Osteoblast (primary cell): ENCODE measurements at regions not wholly inside any gene's neighbourhood (a gene's known extent, or its start where the extent isn't known, plus 50 kb on each side); places are given as distances from the start of the nearest gene placed in this dataset.
"Not testable (repeated sequence)": the region's sequence is repeated elsewhere in the genome, so short reads cannot be mapped to it uniquely, and the experiment has no call there.

Experiments
- DNase-seq: peaks from one replicate; pipeline ENCODE4 v3.0.0; 2011; ENCODE audit warnings: low spot score, mixed read lengths; ENCODE audit not compliant: insufficient read length; ENCODE audit errors: missing footprints
- H2AFZ ChIP-seq: 2 replicates; pipeline ENCODE4 v1.6.0; 2011; ENCODE audit warnings: mild to moderate bottlenecking, low read length
- H3K27ac ChIP-seq: 2 replicates; pipeline ENCODE4 v1.5.1; 2011; ENCODE audit warnings: mild to moderate bottlenecking, low read depth, low read length, moderate library complexity
- H3K27me3 ChIP-seq: 2 replicates; pipeline ENCODE4 v1.6.0; 2012; ENCODE audit warnings: mild to moderate bottlenecking, control low read depth, inconsistent platforms, low read length, moderate library complexity; ENCODE audit not compliant: insufficient read depth
- H3K36me3 ChIP-seq: 2 replicates; pipeline ENCODE4 v1.5.1; 2011; ENCODE audit warnings: mild to moderate bottlenecking, low read length, control low read depth, moderate library complexity; ENCODE audit not compliant: insufficient read depth
- H3K4me1 ChIP-seq: 2 replicates; pipeline ENCODE4 v1.5.1; 2011; ENCODE audit warnings: mild to moderate bottlenecking, low read length, control low read depth, moderate library complexity; ENCODE audit not compliant: insufficient read depth
- H3K4me2 ChIP-seq: 2 replicates; pipeline ENCODE4 v1.6.0; 2011; ENCODE audit warnings: mild to moderate bottlenecking, low read length; ENCODE audit not compliant: insufficient read depth
- H3K4me3 ChIP-seq: fragments of 200-600 bp; sonication (generic); 3 replicates; pipeline ENCODE4 v1.5.1; 2012; ENCODE audit warnings: mild to moderate bottlenecking, low read length, inconsistent platforms; ENCODE audit not compliant: insufficient read depth
- H3K79me2 ChIP-seq: 2 replicates; pipeline ENCODE4 v1.6.0; 2012; ENCODE audit warnings: mild to moderate bottlenecking, low read length, control low read depth, inconsistent platforms; ENCODE audit not compliant: insufficient read depth
- H3K9me3 ChIP-seq: 2 replicates; pipeline ENCODE4 v1.5.1; 2011; ENCODE audit warnings: low read depth, low read length, control low read depth
- H4K20me1 ChIP-seq: 2 replicates; pipeline ENCODE4 v1.6.0; 2012; ENCODE audit warnings: mild to moderate bottlenecking, low read length, control low read depth; ENCODE audit not compliant: insufficient read depth
- TF ChIP-seq, protein P1 (sequence below): IDR thresholded peaks from 2 replicates; pipeline ENCODE4 v1.5.1; 2011; ENCODE audit warnings: mild to moderate bottlenecking, low read depth, low read length, moderate library complexity; ENCODE audit errors: extremely low read depth

GRCh38 chr7:155234950-155235789 lies 62.5 kb upstream of the INSIG1 start:
- Histone ChIP-seq H3K27me3 (no peaks in the 10 kb centered on the region), H3K4me2 (no peak overlapping the region), H3K27ac (peak overlapping the region; percentile 34), H3K79me2 (no peaks in the 10 kb centered on the region), H3K9me3 (no peaks in the 10 kb centered on the region), H3K4me1 (no peaks in the 10 kb centered on the region), H4K20me1 (no peaks in the 10 kb centered on the region), H3K4me3 (no peak overlapping the region), H3K36me3 (no peaks in the 10 kb centered on the region), H2AFZ (no peak overlapping the region)
- TF ChIP-seq, protein P1, sequence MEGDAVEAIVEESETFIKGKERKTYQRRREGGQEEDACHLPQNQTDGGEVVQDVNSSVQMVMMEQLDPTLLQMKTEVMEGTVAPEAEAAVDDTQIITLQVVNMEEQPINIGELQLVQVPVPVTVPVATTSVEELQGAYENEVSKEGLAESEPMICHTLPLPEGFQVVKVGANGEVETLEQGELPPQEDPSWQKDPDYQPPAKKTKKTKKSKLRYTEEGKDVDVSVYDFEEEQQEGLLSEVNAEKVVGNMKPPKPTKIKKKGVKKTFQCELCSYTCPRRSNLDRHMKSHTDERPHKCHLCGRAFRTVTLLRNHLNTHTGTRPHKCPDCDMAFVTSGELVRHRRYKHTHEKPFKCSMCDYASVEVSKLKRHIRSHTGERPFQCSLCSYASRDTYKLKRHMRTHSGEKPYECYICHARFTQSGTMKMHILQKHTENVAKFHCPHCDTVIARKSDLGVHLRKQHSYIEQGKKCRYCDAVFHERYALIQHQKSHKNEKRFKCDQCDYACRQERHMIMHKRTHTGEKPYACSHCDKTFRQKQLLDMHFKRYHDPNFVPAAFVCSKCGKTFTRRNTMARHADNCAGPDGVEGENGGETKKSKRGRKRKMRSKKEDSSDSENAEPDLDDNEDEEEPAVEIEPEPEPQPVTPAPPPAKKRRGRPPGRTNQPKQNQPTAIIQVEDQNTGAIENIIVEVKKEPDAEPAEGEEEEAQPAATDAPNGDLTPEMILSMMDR = no peak
- DNase-seq = peak; percentile 87

GRCh38 chr7:155236386-155236785 lies 61.3 kb upstream of the INSIG1 start:
- no peaks in the 10 kb centered on the region for H3K4me1 ChIP-seq
- TF ChIP-seq, protein P1 = no peak
- H3K27ac ChIP-seq = no peak overlapping the region
- peak; percentile 57 for DNase-seq
- H2AFZ ChIP-seq = no peak overlapping the region
- no peaks in the 10 kb centered on the region for H3K36me3 ChIP-seq
- H4K20me1 ChIP-seq = no peaks in the 10 kb centered on the region
- H3K9me3 ChIP-seq = no peaks in the 10 kb centered on the region
- H3K27me3 ChIP-seq = no peaks in the 10 kb centered on the region
- no peak overlapping the region for H3K4me2 ChIP-seq
- H3K79me2 ChIP-seq = no peaks in the 10 kb centered on the region
- H3K4me3 ChIP-seq = no peak overlapping the region

DNA sequence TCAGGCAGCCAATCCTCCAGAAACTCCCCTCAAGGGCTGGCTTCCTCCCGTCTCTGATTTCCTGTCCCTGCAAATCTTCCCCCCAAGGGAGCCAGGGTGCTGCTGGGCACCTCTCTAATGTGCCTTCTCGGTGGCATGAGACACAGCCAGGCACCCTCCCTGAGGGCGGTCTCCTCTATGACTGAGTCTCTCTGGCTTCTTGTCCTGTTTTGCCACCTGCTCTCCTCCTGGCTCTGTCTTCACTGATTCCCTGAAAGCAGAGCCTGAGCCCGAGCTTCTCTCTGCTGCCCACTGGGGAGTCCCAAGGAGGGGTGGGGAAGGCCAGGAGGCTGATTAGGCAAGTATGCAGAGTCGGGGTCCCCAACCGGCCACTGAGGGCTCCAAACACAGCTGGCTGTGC lies 60.4 kb upstream of the INSIG1 start:
- Histone ChIP-seq H3K36me3 (no peaks in the 10 kb centered on the region), H4K20me1 (no peaks in the 10 kb centered on the region), H3K9me3 (no peaks in the 10 kb centered on the region), H3K4me2 (no peak overlapping the region), H3K27me3 (no peaks in the 10 kb centered on the region), H3K4me3 (no peak overlapping the region), H3K79me2 (no peaks in the 10 kb centered on the region), H3K4me1 (no peaks in the 10 kb centered on the region), H3K27ac (no peak overlapping the region), H2AFZ (no peak overlapping the region)
- TF ChIP-seq, protein P1 = no peak
- peak; percentile 23 for DNase-seq

DNA sequence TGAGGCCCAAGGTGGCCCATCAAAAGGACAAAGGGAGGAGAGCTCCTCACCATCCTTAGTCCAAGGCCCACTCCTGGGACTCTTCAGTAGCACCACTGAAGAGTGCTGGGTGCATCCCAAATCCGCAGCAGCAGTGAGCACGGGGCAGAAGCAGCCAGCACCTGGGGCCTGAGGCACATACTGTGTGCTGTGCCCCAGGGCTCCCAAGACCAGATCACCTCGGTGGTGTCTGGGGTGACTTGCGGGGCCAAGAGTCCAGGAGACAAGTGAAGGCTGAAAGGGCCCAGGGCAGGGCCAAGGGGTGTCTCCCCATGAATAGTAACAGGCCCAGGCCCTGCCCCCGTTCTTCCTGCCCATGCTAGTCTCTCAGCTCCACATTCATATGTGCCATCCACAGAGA lies 59.9 kb upstream of the INSIG1 start:
- no peak for DNase-seq

DNA sequence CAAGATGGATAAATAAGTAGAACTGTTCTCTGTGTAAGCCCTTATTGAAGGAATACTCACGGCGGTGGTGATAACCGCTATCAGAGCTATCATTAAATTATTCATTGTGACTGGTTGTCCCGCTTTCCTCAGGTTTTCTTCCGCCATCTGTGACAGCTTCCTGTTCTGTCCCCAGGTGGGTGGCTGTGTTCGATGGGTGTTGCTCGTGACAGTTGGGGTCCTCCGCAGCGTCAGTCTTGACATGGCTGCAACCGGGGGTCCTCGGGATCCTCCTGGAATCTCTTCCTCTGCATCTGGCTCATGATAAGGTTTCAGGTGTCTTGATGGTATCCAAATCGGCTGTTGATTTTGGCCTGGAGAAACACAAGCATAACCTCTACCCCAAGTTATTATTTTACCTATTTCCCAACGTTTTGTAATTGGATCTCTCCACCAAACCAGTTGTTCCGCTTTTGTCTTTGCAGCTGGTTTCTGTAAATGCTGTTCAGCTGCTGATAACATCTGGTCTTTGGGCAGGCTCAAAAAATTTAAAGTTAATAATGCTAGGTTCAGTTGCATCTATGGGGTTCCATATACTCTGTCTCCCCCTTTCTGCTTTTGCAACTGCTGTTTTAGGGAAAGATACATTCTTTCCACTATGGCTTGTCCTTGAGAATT lies 58.1 kb upstream of the INSIG1 start:
- DNase-seq, H3K4me3 ChIP-seq, H3K9me3 ChIP-seq, H3K36me3 ChIP-seq, H3K27me3 ChIP-seq, H3K4me2 ChIP-seq, H3K27ac ChIP-seq, H3K4me1 ChIP-seq, H2AFZ ChIP-seq, H3K79me2 ChIP-seq, H4K20me1 ChIP-seq: not testable (repeated sequence)

More for the DNA sequence above, 59.9 kb upstream of the INSIG1 start:
- Histone ChIP-seq H3K27ac (no peak overlapping the region), H3K9me3 (no peaks in the 10 kb centered on the region), H3K36me3 (no peaks in the 10 kb centered on the region), H3K79me2 (no peaks in the 10 kb centered on the region), H3K4me2 (no peak overlapping the region), H4K20me1 (no peaks in the 10 kb centered on the region), H2AFZ (no peak overlapping the region), H3K4me3 (no peak overlapping the region), H3K27me3 (no peaks in the 10 kb centered on the region), H3K4me1 (no peaks in the 10 kb centered on the region)
- TF ChIP-seq, protein P1 = no peak
